Neural cell (in vitro differentiated cells): ENCODE measurements at regions not wholly inside any gene's neighbourhood (a gene's known extent, or its start where the extent isn't known, plus 50 kb on each side); places are given as distances from the start of the nearest gene placed in this dataset.

Experiments used
- H2AFZ ChIP-seq: fragments of 200-600, 300-800 bp; sonication (generic), shearing (Covaris generic); 2 replicates; pipeline ENCODE4 v1.6.0; 2014; ENCODE audit warnings: low read depth, mild to moderate bottlenecking, antibody characterized with exemption, low read length, moderate library complexity
- H3F3A ChIP-seq: fragments of 200-600 bp; shearing (Covaris generic); 2 replicates; pipeline ENCODE4 v1.6.1; 2016; ENCODE audit warnings: mild to moderate bottlenecking, moderate library complexity, mixed read lengths, antibody characterized with exemption, low read length; ENCODE audit not compliant: insufficient read depth, poor library complexity, severe bottlenecking
- H3K27ac ChIP-seq: fragments of 200-600, 300-800 bp; sonication (generic), shearing (Covaris generic); 2 replicates; pipeline ENCODE4 v1.5.1; 2014; ENCODE audit warnings: mild to moderate bottlenecking, low read length, moderate library complexity
- H3K27me3 ChIP-seq: fragments of 300-800, 200-600 bp; sonication (generic), shearing (Covaris generic); 2 replicates; pipeline ENCODE4 v1.6.0; 2014; ENCODE audit warnings: mild to moderate bottlenecking, low read depth, low read length, moderate library complexity; ENCODE audit not compliant: insufficient read depth
- H3K36me3 ChIP-seq: fragments of 300-800, 200-600 bp; sonication (generic), shearing (Covaris generic); 2 replicates; pipeline ENCODE4 v1.5.1; 2014; ENCODE audit warnings: mild to moderate bottlenecking, antibody characterized with exemption, low read length, moderate library complexity; ENCODE audit not compliant: insufficient read depth
- H3K4me2 ChIP-seq: fragments of 300-800, 200-600 bp; sonication (generic), shearing (Covaris generic); 2 replicates; pipeline ENCODE4 v1.6.0; 2014; ENCODE audit warnings: mild to moderate bottlenecking, low read length
- H3K4me3 ChIP-seq: fragments of 300-800, 200-600 bp; sonication (generic), shearing (Covaris generic); 2 replicates; pipeline ENCODE4 v1.5.1; 2014; ENCODE audit warnings: mild to moderate bottlenecking, low read length, moderate library complexity
- H3K79me2 ChIP-seq: fragments of 200-600 bp; shearing (Covaris generic); replicated peaks from 2 replicates; pipeline ENCODE4 v1.6.0; 2014; ENCODE audit warnings: mild to moderate bottlenecking, low read length, moderate library complexity; ENCODE audit not compliant: insufficient read depth
- H3K9ac ChIP-seq: fragments of 300-800, 200-600 bp; sonication (generic), shearing (Covaris generic); 2 replicates; pipeline ENCODE4 v1.6.1; 2016; ENCODE audit warnings: mild to moderate bottlenecking, low read length, mixed read lengths
- H3K9me2 ChIP-seq: fragments of 200-600 bp; shearing (Covaris generic); 2 replicates; pipeline ENCODE4 v1.6.1; 2016; ENCODE audit warnings: mild to moderate bottlenecking, low read length, mixed read lengths; ENCODE audit not compliant: insufficient read depth
- H3K9me3 ChIP-seq: fragments of 200-600, 300-800 bp; sonication (generic), shearing (Covaris generic); 2 replicates; pipeline ENCODE4 v1.6.1; 2016; ENCODE audit warnings: mild to moderate bottlenecking, mixed run types, low read length, moderate library complexity, mixed read lengths
- H4K20me1 ChIP-seq: fragments of 200-600 bp; shearing (Covaris generic); 2 replicates; pipeline ENCODE4 v1.6.1; 2016; ENCODE audit warnings: mild to moderate bottlenecking, mixed run types; ENCODE audit not compliant: insufficient read depth
- EP300 ChIP-seq: fragments of 450-650 bp; conservative IDR thresholded peaks from 2 replicates; pipeline ENCODE4 v1.6.1; 2014; ENCODE audit warnings: antibody characterized with exemption, mild to moderate bottlenecking, moderate library complexity; ENCODE audit not compliant: poor library complexity, severe bottlenecking
- EZH2 ChIP-seq: fragments of 200-600, 300-800 bp; shearing (Covaris generic), sonication (generic); IDR thresholded peaks from 2 replicates; pipeline ENCODE4 v1.6.1; 2014; ENCODE audit warnings: antibody characterized with exemption, low read length, borderline replicate concordance, mild to moderate bottlenecking; ENCODE audit not compliant: insufficient read depth, poor library complexity, severe bottlenecking
- MXI1 ChIP-seq: fragments of 450-650 bp; conservative IDR thresholded peaks from 2 replicates; pipeline ENCODE4 v1.6.1; 2014; ENCODE audit warnings: antibody characterized with exemption, mild to moderate bottlenecking; ENCODE audit not compliant: poor library complexity, severe bottlenecking
- POLR2AphosphoS5 ChIP-seq: IDR thresholded peaks from 2 replicates; pipeline ENCODE4 v1.6.1; 2012
- RAD21 ChIP-seq: fragments of 450-650 bp; conservative IDR thresholded peaks from 2 replicates; pipeline ENCODE4 v1.6.1; 2014; ENCODE audit warnings: antibody characterized with exemption, mild to moderate bottlenecking, moderate library complexity
- REST ChIP-seq: IDR thresholded peaks from 2 replicates; pipeline ENCODE4 v1.6.1; 2012; ENCODE audit warnings: borderline replicate concordance
- SMC3 ChIP-seq: fragments of 450-650 bp; conservative IDR thresholded peaks from 2 replicates; pipeline ENCODE4 v1.6.1; 2014; ENCODE audit warnings: antibody characterized with exemption, mild to moderate bottlenecking, moderate library complexity; ENCODE audit not compliant: poor library complexity
- TAF1 ChIP-seq: IDR thresholded peaks from 2 replicates; pipeline ENCODE4 v1.6.1; 2012; ENCODE audit warnings: low read depth
- TF ChIP-seq, protein P1 (sequence below): fragments of 450-650 bp; IDR thresholded peaks from 2 replicates; pipeline ENCODE4 v1.5.1; 2014; ENCODE audit warnings: antibody characterized with exemption, mild to moderate bottlenecking, moderate library complexity; ENCODE audit not compliant: poor library complexity, severe bottlenecking

DNA sequence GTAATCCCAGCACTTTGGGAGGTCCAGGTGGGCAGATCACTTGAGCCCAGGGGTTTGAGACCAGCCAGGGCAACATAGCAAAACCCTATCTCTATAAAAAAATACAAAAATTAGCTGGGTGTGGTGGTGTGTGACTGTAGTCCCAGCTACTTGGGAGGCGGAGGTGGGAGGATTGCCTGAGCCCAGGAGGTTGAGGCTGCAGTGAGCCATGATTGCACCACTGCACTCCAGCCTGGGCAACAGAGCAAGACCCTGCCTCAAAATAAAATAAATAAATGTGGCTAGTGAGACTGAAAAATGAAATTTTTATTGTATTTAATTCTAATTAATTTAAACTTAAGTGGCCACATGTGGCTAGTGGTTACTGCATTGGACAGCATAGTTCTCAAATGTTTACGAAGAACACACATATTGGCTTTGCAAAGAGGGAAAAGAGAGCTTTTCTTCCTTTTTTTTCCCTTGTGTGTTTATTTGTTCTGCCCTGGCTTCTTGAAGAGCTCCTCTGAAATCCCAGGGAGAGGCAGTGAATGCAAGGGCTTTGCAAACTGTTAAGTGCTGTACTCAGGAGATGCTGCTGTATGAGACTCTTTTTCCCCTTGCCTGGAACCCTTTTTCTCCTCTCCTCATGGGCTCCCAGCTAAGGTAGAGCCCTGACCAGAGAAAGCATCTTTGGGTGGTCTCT lies 59.0 kb upstream of the RPL11 start:
- H2AFZ ChIP-seq, result no peak overlapping the region
- no peak overlapping the region for H3K27ac ChIP-seq
- no peaks in the 10 kb centered on the region for H4K20me1 ChIP-seq
- H3K36me3 ChIP-seq, result no peaks in the 10 kb centered on the region
- H3K79me2 ChIP-seq, result no peaks in the 10 kb centered on the region
- no peaks in the 10 kb centered on the region for H3K9me2 ChIP-seq
- no peaks in the 10 kb centered on the region for H3F3A ChIP-seq
- no peak overlapping the region for H3K4me2 ChIP-seq
- no peak overlapping the region for H3K9ac ChIP-seq
- no peak for TF ChIP-seq TAF1
- TF ChIP-seq MXI1, result no peak
- no peak for TF ChIP-seq REST
- TF ChIP-seq SMC3, result no peak
- TF ChIP-seq POLR2AphosphoS5, result no peak
- no peak for TF ChIP-seq EP300
- no peak for TF ChIP-seq EZH2
- no peak for TF ChIP-seq RAD21
- TF ChIP-seq, protein P1, sequence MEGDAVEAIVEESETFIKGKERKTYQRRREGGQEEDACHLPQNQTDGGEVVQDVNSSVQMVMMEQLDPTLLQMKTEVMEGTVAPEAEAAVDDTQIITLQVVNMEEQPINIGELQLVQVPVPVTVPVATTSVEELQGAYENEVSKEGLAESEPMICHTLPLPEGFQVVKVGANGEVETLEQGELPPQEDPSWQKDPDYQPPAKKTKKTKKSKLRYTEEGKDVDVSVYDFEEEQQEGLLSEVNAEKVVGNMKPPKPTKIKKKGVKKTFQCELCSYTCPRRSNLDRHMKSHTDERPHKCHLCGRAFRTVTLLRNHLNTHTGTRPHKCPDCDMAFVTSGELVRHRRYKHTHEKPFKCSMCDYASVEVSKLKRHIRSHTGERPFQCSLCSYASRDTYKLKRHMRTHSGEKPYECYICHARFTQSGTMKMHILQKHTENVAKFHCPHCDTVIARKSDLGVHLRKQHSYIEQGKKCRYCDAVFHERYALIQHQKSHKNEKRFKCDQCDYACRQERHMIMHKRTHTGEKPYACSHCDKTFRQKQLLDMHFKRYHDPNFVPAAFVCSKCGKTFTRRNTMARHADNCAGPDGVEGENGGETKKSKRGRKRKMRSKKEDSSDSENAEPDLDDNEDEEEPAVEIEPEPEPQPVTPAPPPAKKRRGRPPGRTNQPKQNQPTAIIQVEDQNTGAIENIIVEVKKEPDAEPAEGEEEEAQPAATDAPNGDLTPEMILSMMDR, result no peak
- no peaks in the 10 kb centered on the region for H3K9me3 ChIP-seq
- no peak overlapping the region for H3K4me3 ChIP-seq
- no peaks in the 10 kb centered on the region for H3K27me3 ChIP-seq

- Histone ChIP-seq H3K36me3 (no peaks in the 10 kb centered on the region), H3K9ac (no peak overlapping the region), H3K9me3 (no peaks in the 10 kb centered on the region), H3K79me2 (no peaks in the 10 kb centered on the region), H3K4me3 (no peak overlapping the region), H2AFZ (no peak overlapping the region), H3K4me2 (no peak overlapping the region), H4K20me1 (no peaks in the 10 kb centered on the region), H3K27me3 (no peaks in the 10 kb centered on the region), H3K9me2 (no peaks in the 10 kb centered on the region), H3F3A (no peaks in the 10 kb centered on the region), H3K27ac (no peak overlapping the region)
- TF ChIP-seq TAF1 (no peak), SMC3 (no peak), EP300 (no peak), POLR2AphosphoS5 (no peak), REST (no peak), RAD21 (no peak), MXI1 (no peak), EZH2 (no peak)
- TF ChIP-seq, protein P1, result no peak
Measured at GRCh38 chr1:23629708-23630290, 61.8 kb upstream of the RPL11 start.
